ENCODE measurements at regions not wholly inside any gene's neighbourhood (a gene's known extent, or its start where the extent isn't known, plus 50 kb on each side); places are given as distances from the start of the nearest gene placed in this dataset.
"Not testable (repeated sequence)": the region's sequence is repeated elsewhere in the genome, so short reads cannot be mapped to it uniquely, and the experiment has no call there.

DNA sequence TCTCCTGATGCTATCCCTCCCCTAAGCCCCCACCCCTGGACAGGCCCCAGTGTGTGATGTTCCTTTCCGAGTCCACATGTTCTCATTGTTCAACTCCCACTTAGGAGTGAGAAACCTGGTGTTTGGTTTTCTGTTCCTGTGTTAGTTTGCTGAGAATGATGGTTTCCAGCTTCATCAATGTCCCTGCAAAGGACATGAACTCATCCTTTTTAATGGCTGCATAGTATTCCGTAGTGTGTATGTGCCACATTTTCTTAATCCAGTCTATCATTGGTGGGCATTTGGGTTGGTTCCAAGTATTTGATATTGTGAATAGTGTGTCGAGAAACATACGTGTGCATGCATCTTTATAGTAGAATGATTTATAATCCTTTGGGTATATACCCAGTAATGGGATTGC lies 80.0 kb upstream of the SGO1 start:
- TF ChIP-seq, protein P1, sequence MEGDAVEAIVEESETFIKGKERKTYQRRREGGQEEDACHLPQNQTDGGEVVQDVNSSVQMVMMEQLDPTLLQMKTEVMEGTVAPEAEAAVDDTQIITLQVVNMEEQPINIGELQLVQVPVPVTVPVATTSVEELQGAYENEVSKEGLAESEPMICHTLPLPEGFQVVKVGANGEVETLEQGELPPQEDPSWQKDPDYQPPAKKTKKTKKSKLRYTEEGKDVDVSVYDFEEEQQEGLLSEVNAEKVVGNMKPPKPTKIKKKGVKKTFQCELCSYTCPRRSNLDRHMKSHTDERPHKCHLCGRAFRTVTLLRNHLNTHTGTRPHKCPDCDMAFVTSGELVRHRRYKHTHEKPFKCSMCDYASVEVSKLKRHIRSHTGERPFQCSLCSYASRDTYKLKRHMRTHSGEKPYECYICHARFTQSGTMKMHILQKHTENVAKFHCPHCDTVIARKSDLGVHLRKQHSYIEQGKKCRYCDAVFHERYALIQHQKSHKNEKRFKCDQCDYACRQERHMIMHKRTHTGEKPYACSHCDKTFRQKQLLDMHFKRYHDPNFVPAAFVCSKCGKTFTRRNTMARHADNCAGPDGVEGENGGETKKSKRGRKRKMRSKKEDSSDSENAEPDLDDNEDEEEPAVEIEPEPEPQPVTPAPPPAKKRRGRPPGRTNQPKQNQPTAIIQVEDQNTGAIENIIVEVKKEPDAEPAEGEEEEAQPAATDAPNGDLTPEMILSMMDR (IDR thresholded peaks at IDR 0.05), result not testable (repeated sequence)
- not testable (repeated sequence) for TF ChIP-seq POLR2A (IDR thresholded peaks at IDR 0.05)

All from thyroid gland (tissue), 4 donors.